AML-193 (cell line): ENCODE measurements at regions not wholly inside any gene's neighbourhood (a gene's known extent, or its start where the extent isn't known, plus 50 kb on each side); places are given as distances from the start of the nearest gene placed in this dataset.

ENCODE experiments used
- DNase-seq, 2 experiments: peaks; one replicate each; lab custom pipeline; 2025; lab: John Stamatoyannopoulos, UW

GRCh38 chr13:72166102-72166650 lies 299.2 kb upstream of the DACH1 start:
- DNase-seq: no peak

GRCh38 chr13:72165276-72165675 lies 298.3 kb upstream of the DACH1 start:
- no peak for DNase-seq

- no peak for DNase-seq
Measured at GRCh38 chr13:72164811-72165210, 297.8 kb upstream of the DACH1 start.

GRCh38 chr13:72163678-72164077 lies 296.7 kb upstream of the DACH1 start:
- no peak for DNase-seq

GRCh38 chr13:72160977-72161376 lies 294.0 kb upstream of the DACH1 start:
- DNase-seq: no peak

- no peak for DNase-seq
Measured at GRCh38 chr13:72156760-72157159, 289.8 kb upstream of the DACH1 start.

- no peak for DNase-seq
Measured at GRCh38 chr13:72153272-72153671, 286.3 kb upstream of the DACH1 start.

- DNase-seq: no peak
Measured at GRCh38 chr13:72151241-72151640, 284.2 kb upstream of the DACH1 start.

- DNase-seq: no peak
Measured at GRCh38 chr13:72150502-72150901, 283.5 kb upstream of the DACH1 start.

- DNase-seq: no peak
Measured at GRCh38 chr13:72149701-72150100, 282.7 kb upstream of the DACH1 start.

GRCh38 chr13:72146816-72147215 lies 279.8 kb upstream of the DACH1 start:
- DNase-seq: no peak

GRCh38 chr13:72145383-72145782 lies 278.4 kb upstream of the DACH1 start:
- DNase-seq: no peak

GRCh38 chr13:72144636-72145035 lies 277.6 kb upstream of the DACH1 start:
- no peak for DNase-seq

GRCh38 chr13:72141855-72142519 lies 275.0 kb upstream of the DACH1 start:
- no peak for DNase-seq

- DNase-seq: no peak
Measured at GRCh38 chr13:72139192-72139591, 272.2 kb upstream of the DACH1 start.

GRCh38 chr13:72132075-72132474 lies 265.1 kb upstream of the DACH1 start:
- no peak for DNase-seq

GRCh38 chr13:72129117-72129516 lies 262.1 kb upstream of the DACH1 start:
- DNase-seq: no peak

GRCh38 chr13:72127031-72127430 lies 260.0 kb upstream of the DACH1 start:
- DNase-seq: no peak

- DNase-seq: no peak
Measured at GRCh38 chr13:72126424-72126823, 259.4 kb upstream of the DACH1 start.

- no peak for DNase-seq
Measured at GRCh38 chr13:72125561-72125960, 258.6 kb upstream of the DACH1 start.

- DNase-seq: no peak
Measured at GRCh38 chr13:72122661-72123255, 255.8 kb upstream of the DACH1 start.

- no peak for DNase-seq
Measured at GRCh38 chr13:72121466-72121865, 254.5 kb upstream of the DACH1 start.

GRCh38 chr13:72120632-72121031 lies 253.6 kb upstream of the DACH1 start:
- no peak for DNase-seq

GRCh38 chr13:72113931-72114330 lies 246.9 kb upstream of the DACH1 start:
- DNase-seq: no peak
